Endothelial cell of umbilical vein (primary cell): ENCODE measurements at regions not wholly inside any gene's neighbourhood (a gene's known extent, or its start where the extent isn't known, plus 50 kb on each side); places are given as distances from the start of the nearest gene placed in this dataset.

Experiments
- BruUV-seq: library from RNA; stranded (reverse); fragments of 400-500 nt; replicated peaks from 2 replicates; lab custom pipeline; 2021; lab: Mats Ljungman, UMichigan
- CTCF ChIA-PET: fragments of 300-600, 350-600 bp; sonication (Branson Sonifier 250); formaldehyde crosslinking; loops from one replicate; lab custom pipeline; 2021; ENCODE audit warnings: antibody characterized with exemption, inconsistent platforms; lab: Charles Lee
- POLR2A ChIA-PET: fragments of 300-600, 350-600 bp; sonication (Branson Sonifier 250); formaldehyde crosslinking; loops from one replicate; lab custom pipeline; 2021; ENCODE audit warnings: antibody characterized with exemption, inconsistent platforms; lab: Charles Lee
- DNase-seq: peaks from one replicate; pipeline ENCODE4 v3.0.0-alpha.2; 2011; ENCODE audit warnings: low read depth, low spot score
- FAIRE-seq: peaks from 2 replicates; lab custom pipeline; 2011; peaks lifted over from hg19 to GRCh38; lab: Jason Lieb, UNC
- H2AFZ ChIP-seq: 2 replicates; pipeline ENCODE4 v1.6.0; 2012; ENCODE audit warnings: low read depth, low read length, control low read depth, inconsistent platforms
- H3K27ac ChIP-seq: 2 replicates; pipeline ENCODE4 v1.5.1; 2011; ENCODE audit warnings: low read depth, mild to moderate bottlenecking, control low read depth, low read length, moderate library complexity; ENCODE audit not compliant: insufficient read depth
- H3K27me3 ChIP-seq, 2 experiments: 2 replicates each; pipeline versions ENCODE4 v1.6.0 to v1.6.1; 2011; ENCODE audit warnings: low read length in 2 of 2, mixed read lengths in 1 of 2; ENCODE audit not compliant: control insufficient read depth in 2 of 2, insufficient read depth in 2 of 2
- H3K36me3 ChIP-seq, 2 experiments: 2 replicates in 1 of 2; 3 replicates in 1 of 2; pipeline ENCODE4 v1.5.1; 2011; ENCODE audit warnings: low read length in 2 of 2, mild to moderate bottlenecking in 1 of 2, moderate library complexity in 1 of 2; ENCODE audit not compliant: control insufficient read depth in 2 of 2, insufficient read depth in 2 of 2; ENCODE audit errors: extremely low read depth in 1 of 2
- H3K4me1 ChIP-seq: 3 replicates; pipeline ENCODE4 v1.5.1; 2011; ENCODE audit warnings: mild to moderate bottlenecking, low read length; ENCODE audit not compliant: control insufficient read depth, insufficient read depth; ENCODE audit errors: extremely low read depth
- H3K4me2 ChIP-seq: 2 replicates; pipeline ENCODE4 v1.6.1; 2011; ENCODE audit warnings: low read length, control low read depth, mixed read lengths; ENCODE audit not compliant: insufficient read depth
- H3K4me3 ChIP-seq, 3 experiments: fragments of 200-600 bp in 1 of 3; sonication (generic), shearing (Covaris generic) in 1 of 3; replicated peaks in 1 of 3; 2 replicates each; pipeline ENCODE4 v1.5.1; 2011 to 2016; ENCODE audit warnings: control low read depth in 3 of 3, low read length in 3 of 3, mild to moderate bottlenecking in 2 of 3, inconsistent platforms in 1 of 3, low read depth in 1 of 3, moderate library complexity in 1 of 3; ENCODE audit not compliant: insufficient read depth in 1 of 3
- H3K79me2 ChIP-seq: 2 replicates; pipeline ENCODE4 v1.6.0; 2012; ENCODE audit warnings: low read length, inconsistent platforms; ENCODE audit not compliant: control insufficient read depth, insufficient read depth
- H3K9ac ChIP-seq: replicated peaks from 2 replicates; pipeline ENCODE3; 2011; ENCODE audit warnings: low read length, control low read depth; ENCODE audit not compliant: insufficient read depth; ENCODE audit errors: extremely low read depth
- H3K9me1 ChIP-seq: replicated peaks from 3 replicates; pipeline ENCODE4 v1.6.0; 2011; ENCODE audit warnings: mild to moderate bottlenecking, low read length; ENCODE audit not compliant: control insufficient read depth, insufficient read depth; ENCODE audit errors: extremely low read depth
- H3K9me3 ChIP-seq: replicated peaks from 2 replicates; pipeline ENCODE4 v1.5.1; 2012; ENCODE audit warnings: low read length, inconsistent platforms; ENCODE audit not compliant: control insufficient read depth, insufficient read depth
- H4K20me1 ChIP-seq: replicated peaks from 2 replicates; pipeline ENCODE3; 2011; ENCODE audit warnings: mild to moderate bottlenecking, low read length; ENCODE audit not compliant: control insufficient read depth, insufficient read depth; ENCODE audit errors: extremely low read depth
- EZH2 ChIP-seq: IDR thresholded peaks from 2 replicates; pipeline ENCODE4 v1.6.1; 2012; ENCODE audit warnings: borderline replicate concordance, low read depth, mild to moderate bottlenecking, moderate library complexity, low read length, inconsistent platforms; ENCODE audit not compliant: severe bottlenecking
- FOS ChIP-seq: IDR thresholded peaks from 2 replicates; pipeline ENCODE4 v1.6.1; 2011; ENCODE audit warnings: mild to moderate bottlenecking, low read length, moderate library complexity, borderline replicate concordance; ENCODE audit not compliant: insufficient read depth
- GATA2 ChIP-seq: IDR thresholded peaks from 2 replicates; pipeline ENCODE4 v1.7.0; 2011; ENCODE audit warnings: low read depth, mild to moderate bottlenecking, moderate library complexity, mixed read lengths, low read length; ENCODE audit not compliant: insufficient read length, insufficient read depth
- MAX ChIP-seq: IDR thresholded peaks from 2 replicates; pipeline ENCODE4 v1.6.1; 2011; ENCODE audit not compliant: insufficient read depth, insufficient read length
- MYC ChIP-seq: IDR thresholded peaks from one replicate; pipeline ENCODE4 v1.6.1; 2011; ENCODE audit warnings: mild to moderate bottlenecking, low read depth, low read length
- POLR2A ChIP-seq: IDR thresholded peaks from 2 replicates; pipeline ENCODE4 v1.6.1; 2012; ENCODE audit warnings: low read depth, mild to moderate bottlenecking, control low read depth, low read length
- POLR2AphosphoS5 ChIP-seq: IDR thresholded peaks from 2 replicates; pipeline ENCODE4 v1.6.1; 2012; ENCODE audit warnings: low read depth, mild to moderate bottlenecking, control low read depth, low read length, moderate library complexity; ENCODE audit not compliant: insufficient read depth
- dilution Hi-C: fragments of 300-500 bp; cut with MboI; formaldehyde crosslinking; loops from one replicate; pipeline ENCODE4 v1.15.0; 2019; ENCODE audit warnings: low sequenced_read_pairs; ENCODE audit not compliant: extremely low pct_ligation_motif_present
- intact Hi-C: fragments of 100-400 bp; cut with micrococcal nuclease; formaldehyde crosslinking; loops from one replicate; pipeline ENCODE4 v1.10.0; 2022

- Histone ChIP-seq H2AFZ (no peak overlapping the region), H4K20me1 (no peaks in the 10 kb centered on the region), H3K9me1 (no peaks in the 10 kb centered on the region), H3K9me3 (no peaks in the 10 kb centered on the region), H3K36me3 (no peaks in the 10 kb centered on the region), H3K4me1 (no peaks in the 10 kb centered on the region), H3K4me3 (no peak overlapping the region), H3K79me2 (no peaks in the 10 kb centered on the region), H3K4me2 (no peak overlapping the region), H3K27me3 (no peaks in the 10 kb centered on the region), H3K9ac (no peak overlapping the region), H3K27ac (no peak overlapping the region)
- DNase-seq (no peak), FAIRE-seq (no peak)
- ChIA-PET POLR2A (no interaction called here), CTCF (no interaction called here)
- intact Hi-C loops: no loop called here
- BruUV-seq: no TSS peak
- dilution Hi-C loops: no loop called here
- TF ChIP-seq GATA2 (no peak), EZH2 (no peak), POLR2A (no peak), MAX (no peak), FOS (no peak), POLR2AphosphoS5 (no peak), MYC (no peak)
Observed at GRCh38 chr5:98603456-98603855, 170.0 kb upstream of the RGMB start.

- intact Hi-C loops: no loop called here
Observed at GRCh38 chr5:98604301-98604700, 169.2 kb upstream of the RGMB start.

More at GRCh38 chr5:98604301-98604700, 169.2 kb upstream of the RGMB start:
- CTCF ChIA-PET: interaction anchor here (0.7 kb wide), 1 partner anchor 9 kb away, joined by 3 read pairs; no protein-coding TSS in a partner anchor
- FAIRE-seq: no peak
- no peak for TF ChIP-seq POLR2AphosphoS5
- no peak for TF ChIP-seq MAX
- no peak for TF ChIP-seq EZH2
- no peak for TF ChIP-seq GATA2
- H3K4me2 ChIP-seq: no peak overlapping the region
- no peaks in the 10 kb centered on the region for H4K20me1 ChIP-seq
- no peak for DNase-seq
- no peak overlapping the region for H3K4me3 ChIP-seq
- no peaks in the 10 kb centered on the region for H3K36me3 ChIP-seq
- no peak overlapping the region for H3K27ac ChIP-seq
- dilution Hi-C loops: no loop called here
- H3K9me1 ChIP-seq: no peaks in the 10 kb centered on the region
- H2AFZ ChIP-seq: peak overlapping the region; percentile 26
- H3K27me3 ChIP-seq: no peaks in the 10 kb centered on the region
- no peaks in the 10 kb centered on the region for H3K4me1 ChIP-seq
- H3K79me2 ChIP-seq: no peaks in the 10 kb centered on the region
- BruUV-seq: no TSS peak
- no peaks in the 10 kb centered on the region for H3K9me3 ChIP-seq
- POLR2A ChIA-PET: no interaction called here
- H3K9ac ChIP-seq: no peak overlapping the region
